HG03060 (cell line): ENCODE measurements at regions not wholly inside any gene's neighbourhood (a gene's known extent, or its start where the extent isn't known, plus 50 kb on each side); places are given as distances from the start of the nearest gene placed in this dataset.

Experiments
- ATAC-seq: cut with Tn5 transposase; IDR thresholded peaks from one replicate; pipeline ENCODE4 v1.9.1; 2021; ENCODE audit warnings: low read depth, moderate number of reproducible peaks; ENCODE audit not compliant: unreplicated experiment

DNA sequence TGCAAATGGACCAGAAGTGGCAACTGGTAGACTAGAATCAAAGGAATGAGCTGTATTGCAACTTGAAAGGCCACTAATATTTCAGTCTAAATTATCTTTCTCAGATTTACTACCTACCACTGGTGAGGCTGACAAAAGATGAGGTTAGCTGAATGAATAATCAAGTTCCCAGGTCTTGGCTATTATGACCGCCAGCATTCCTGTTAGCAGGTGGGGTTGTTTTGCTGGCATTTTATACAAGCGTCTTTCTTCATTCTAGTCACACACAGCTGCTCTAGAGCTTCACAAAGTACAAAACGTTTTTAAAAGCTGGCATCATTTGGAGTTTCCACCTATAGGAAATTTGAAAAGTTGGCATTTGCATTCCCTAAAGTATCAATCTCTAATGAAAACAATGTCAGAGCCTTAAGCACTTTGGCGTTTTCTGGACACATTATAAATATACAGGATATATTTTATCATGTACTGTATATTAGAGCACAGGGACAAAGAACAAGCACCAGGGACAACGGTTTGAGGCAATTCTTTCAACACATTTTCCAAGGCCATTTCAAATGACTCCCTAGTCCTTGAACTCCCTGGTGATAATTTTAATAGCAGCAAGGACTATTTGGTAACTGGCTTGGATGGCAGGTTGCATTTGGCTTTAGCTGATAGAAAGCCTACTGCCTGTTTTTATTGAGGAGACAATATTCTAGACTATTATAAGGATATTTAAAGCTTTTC, 410.2 kb upstream of the CHST9 start:
- ATAC-seq: no peak

DNA sequence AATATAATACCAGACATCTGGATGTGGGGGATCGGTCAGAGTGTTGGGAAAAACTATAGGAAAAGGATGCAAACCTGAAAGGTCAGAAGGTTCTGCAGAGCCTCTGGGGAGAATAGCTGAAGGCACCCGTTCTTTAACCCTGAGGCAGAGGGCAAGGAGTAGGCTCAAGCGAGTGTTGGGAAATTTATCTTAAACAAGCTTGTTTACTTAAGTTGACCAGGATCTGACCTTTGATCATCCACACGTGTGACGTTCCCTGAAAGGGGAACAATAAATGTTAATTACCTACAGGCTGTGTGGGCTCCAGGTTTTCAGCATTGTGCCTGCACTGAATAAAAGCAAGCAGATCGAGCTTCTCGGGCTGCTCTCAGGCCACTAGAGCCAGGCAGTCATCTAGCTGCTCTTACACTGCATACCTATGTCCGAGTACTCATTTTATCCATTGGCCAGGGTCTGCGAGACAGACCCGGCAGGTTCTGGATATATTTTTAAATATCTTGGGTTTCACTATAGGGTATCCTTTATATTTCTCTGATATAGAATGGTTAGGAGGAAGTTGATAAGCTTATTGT, 400.6 kb upstream of the CHST9 start:
- no peak for ATAC-seq

DNA sequence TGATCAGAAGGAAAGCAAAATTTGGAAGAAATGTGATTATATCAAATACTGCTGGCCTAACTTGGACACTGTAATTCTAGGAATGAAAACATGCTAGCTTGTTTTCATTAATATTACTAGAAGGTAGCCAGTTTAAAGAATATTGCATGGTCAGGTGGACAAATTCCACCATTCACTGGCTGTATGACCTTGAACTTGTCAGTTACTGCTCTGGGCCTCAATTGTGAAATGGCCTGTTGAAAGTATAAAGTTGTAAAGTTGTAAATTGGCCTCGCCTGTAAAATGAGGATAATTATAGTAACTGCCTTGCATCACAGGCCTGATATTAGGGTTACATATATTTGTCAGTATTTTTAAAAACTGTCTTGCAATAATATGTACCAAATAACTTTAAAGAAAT, 398.4 kb upstream of the CHST9 start:
- no peak for ATAC-seq

DNA sequence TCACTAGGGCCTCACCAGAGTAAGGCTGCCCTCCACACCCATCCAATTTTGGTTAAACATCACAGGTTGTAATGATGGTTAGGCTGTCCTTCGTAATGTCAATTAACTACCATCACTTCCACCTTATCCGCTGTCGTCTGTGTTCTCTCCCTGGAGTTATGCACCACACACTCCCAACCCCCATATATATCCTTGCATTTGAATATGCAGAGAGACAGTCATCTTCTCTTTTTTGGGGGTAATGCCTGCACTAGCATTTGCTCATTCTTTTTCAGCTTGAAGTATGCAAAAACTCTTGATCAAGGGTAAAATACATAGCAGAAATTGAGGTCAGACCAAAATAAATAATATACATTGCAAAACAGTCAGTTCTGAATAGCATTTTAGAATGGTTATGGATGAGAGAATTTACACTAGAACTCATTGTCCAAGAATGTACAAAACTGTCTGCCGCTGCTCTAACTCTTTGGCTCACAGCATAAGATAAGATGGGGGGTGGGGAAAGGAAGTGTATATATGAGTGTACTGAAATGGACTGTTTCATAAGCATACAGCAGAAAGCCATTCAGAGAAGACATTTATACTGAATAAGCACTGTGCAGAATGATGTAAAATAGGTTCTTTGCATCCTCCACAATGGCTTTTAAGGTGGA, 397.8 kb upstream of the CHST9 start:
- ATAC-seq: no peak

DNA sequence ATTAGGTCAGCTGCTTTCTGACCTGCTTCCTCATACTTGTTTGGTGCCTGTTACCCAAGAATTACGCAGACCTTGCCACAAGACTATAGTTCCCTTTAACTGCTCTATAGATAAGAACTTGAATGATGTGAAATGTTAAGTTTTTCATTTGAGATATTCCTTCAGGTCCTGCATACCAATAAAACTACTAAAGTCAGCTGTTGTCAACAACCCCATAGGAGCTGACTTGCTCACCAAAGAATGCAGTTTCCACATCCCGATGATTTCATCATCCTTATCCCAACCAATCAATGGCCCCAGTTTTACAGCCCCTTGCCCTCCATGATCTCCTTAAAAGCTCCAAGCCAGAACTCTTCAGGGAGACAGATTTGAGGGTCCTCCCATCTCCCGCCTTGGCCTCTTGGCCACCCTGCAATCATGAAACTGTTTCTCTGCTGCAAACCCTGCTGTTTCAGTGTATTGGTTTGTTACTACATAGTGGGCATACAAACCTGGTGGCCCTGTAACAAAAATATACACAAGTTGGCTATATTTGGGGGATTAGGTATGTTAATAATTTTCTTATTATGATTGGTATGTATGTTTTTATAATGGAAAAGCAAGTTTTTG, 396.3 kb upstream of the CHST9 start:
- ATAC-seq: no peak

DNA sequence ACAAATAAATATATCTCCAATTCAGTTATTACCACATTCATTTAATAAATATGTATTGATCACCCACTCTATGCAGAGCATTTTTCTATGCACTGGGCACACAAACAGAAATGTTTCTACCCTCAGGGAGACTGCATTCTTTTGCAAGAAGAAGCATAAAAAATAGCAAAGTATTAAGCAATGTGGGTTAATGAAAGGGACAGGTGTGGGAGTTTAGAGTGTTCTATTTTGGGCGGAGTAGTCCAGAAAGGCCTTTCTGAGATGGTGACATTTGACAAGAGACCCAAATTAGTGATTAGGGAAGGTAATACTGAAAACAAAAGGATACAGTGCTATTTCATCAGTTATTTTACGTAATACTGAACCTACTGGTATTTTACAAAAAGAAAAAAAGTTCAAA, 394.3 kb upstream of the CHST9 start:
- ATAC-seq: no peak

DNA sequence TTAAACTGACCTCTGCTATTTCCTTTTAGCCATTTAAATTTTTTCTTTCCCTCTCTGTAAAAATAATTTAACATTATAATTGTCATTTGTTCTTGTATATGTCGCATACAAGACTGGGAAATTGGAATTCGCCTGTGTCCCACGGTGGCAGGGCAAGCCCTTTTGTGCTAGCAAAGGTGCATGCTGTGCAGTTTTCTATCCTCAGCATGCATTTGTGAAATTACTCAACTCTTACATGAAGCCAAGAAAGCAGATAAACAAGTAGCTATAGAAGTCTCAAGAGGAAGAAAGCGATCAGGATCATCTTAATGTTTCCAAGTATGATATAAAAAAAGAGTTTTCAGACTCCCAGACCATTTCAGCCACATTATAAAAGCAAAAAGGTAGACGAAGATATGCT, 392.6 kb upstream of the CHST9 start:
- no peak for ATAC-seq

DNA sequence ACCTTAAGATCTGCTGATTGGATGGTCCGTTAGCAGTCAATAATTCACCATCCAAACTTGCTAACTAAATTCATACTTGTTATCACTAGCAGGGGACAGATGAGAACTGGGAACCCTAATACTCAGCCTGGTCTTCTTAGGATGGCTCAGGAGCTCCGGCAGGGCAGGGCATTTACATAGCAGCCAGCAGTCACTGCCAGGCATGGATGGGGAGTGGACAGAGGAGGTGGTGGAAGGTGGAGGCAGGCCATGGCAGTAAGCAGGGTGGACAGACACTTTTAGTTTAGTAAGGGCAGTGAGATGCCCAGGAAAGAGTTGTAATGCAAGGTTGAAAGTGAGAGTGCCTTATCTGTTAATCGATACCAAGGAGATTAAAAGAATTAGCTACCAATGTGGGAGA, 392.2 kb upstream of the CHST9 start:
- ATAC-seq: no peak

DNA sequence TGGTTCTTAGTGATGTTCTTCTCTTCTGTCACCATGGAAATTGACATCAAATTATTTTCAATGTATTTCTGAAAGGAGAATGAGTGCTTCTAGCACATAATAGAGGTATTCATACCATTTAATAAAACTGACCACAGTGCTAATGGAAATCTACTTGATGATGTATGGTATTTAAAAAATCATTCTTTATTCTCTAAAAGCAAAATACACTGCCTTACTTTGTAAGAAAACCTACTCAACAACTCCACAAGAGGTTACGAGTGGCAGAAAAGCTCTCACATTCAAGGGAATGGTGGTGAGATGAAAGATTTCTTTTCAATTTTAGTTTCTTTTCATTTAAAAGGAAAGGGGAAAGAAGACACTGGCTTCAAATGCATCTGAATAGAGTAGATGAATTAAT, 382.3 kb upstream of the CHST9 start:
- ATAC-seq: no peak

DNA sequence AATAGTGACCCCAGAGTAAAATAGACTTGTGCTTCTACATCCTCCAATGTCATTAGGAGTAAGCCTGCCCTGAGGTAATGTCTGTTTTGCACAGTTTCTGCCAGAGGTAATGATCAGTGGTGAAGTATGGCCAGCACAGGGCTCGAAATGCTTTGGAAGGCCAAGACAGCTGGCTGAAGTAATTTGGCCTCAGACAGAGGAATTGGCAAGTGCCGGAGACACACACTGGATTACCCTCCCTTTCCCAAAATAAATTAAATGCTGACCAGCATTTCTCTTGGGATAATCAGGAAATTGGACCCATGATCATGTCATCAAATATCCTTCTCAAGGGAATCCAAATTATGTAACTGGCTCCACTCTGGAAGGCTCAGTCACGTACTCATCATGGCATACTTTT, 379.0 kb upstream of the CHST9 start:
- ATAC-seq: no peak

DNA sequence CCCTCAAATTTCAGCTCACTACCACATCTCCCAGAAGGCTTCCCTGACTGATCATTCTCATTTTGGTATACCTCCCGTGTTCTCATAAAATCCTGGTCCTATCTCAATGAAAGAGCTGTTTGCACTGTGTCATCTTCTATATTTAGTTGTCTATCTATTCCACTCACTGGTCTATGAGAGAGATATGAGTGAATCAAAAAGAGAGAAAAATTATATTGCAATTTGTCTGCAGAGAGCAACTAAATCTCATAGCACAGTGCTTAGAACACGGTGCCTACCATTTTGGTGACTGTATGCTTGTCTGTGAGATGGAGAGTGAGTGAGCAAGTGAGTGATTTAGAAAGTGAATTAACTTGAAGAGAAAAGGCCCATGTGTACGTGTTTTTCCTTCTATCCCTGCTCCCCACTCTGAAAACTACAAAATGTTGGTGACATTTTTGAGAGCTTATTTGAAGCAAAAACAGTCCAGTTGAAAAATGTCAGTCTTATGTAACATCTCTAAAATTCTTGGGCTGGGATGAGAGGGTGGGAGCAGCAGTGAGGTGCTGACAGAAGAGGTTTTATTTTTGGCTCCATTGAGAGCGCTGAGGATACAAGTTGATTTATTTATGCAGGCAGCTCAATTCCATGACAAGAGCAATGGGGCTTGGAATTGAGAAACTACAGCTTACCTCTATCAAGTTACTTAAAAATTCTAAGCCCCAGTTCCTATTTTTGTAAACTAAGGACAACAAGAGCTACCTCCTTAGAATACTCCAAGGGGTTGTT, 373.5 kb upstream of the CHST9 start:
- ATAC-seq: no peak

DNA sequence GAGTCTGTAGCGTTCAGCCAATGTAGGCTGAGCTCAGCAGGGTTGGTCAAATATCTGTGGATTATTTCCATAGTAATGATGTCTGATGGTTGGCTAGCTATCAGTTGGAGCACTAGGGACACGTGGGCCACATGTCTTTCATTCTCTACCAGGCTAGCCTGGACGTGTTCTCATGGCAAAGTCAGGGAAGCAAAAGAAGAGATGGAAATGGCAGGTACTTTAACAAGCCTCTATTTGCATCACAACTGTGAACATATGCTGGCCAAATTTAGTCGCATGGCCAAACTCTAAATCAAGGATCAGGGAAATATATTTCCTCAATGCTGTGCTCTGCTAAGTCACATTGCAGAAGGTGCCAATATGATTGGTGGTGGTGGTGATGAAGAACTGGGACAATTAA, 371.6 kb upstream of the CHST9 start:
- ATAC-seq: no peak

DNA sequence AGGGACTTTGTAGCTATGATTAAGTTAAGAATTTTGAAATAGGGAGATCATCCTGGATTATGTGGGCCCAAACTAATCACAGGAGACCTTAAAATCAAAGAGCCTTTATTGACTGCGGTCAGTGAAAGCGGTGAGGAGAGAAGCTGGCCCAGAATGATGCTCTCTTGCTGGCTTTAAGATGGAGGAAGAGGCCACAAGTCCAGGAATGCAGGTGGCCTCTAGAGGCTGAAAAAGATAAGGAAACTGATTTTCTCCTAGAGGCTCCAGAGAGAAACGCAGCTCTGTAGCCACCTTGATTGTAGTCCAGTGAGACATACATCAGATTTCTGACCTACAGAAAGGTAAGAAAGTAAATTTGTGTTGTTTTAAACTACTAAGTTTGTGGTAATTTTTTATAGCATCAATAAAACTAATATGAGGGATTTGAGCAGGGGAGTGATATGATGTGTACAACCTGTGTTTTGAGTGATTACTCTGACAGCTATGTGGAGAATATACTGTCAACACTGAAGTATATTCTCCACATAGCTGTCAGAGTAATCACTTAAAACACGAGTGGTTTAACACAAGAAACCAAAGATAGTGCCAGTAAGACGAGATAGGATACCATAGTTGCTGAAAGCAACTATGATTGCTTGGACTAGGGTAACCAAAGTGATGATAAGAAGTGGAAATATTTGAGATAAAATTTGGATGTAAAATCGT, 364.4 kb upstream of the CHST9 start:
- ATAC-seq: no peak

DNA sequence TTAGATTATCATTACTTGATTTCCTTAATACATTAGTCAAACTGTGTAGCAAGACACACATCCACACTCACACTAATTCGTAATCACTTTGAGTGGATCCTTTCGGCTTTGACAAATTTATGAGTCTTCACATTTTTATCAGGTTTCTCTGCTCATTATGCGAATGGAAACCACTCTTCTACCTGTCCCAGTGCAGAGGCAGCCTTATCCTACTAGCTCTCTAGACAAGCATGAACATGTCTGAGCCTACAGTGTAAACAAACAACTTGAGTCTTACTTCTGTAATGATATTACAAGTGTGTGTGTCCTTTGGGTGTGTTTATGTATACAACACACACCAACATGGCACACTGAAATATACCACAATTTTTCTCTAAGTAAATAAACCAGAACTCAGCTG, 361.9 kb upstream of the CHST9 start:
- no peak for ATAC-seq

DNA sequence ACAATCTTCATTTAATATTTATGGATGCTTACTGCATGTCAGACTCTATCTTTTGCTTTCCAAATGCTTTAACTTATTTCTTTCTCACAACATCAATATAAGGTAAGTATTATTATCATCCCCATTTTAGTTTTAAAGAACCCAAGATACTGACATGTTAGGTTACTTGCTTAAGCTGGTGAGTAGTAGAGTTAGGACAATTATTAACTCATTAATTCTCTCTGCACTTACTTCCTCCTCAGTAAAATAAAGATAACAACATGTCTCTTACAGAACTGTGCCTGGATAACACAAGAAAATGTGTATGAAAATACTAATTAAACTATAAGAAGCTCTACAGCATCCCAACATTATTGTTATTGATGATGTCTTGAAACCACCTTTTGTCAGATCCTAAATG, 359.1 kb upstream of the CHST9 start:
- no peak for ATAC-seq

DNA sequence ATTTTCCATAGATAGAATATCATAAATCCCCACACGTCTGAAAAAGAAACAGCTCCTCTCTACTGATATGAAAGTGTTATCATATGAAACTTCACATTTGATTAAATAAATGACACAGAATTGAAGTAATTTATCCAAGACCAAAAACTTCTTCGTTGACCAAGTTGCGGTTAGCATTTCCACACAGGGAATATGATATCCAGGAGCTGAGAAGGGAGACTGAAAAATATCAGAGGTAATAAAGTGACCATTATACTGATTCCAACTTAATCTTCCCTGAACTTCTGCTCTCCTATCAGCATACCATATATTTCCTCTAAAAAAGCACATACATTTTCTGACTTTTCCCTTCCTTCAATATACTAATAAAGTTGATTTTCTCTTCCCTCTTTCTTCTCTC, 356.2 kb upstream of the CHST9 start:
- ATAC-seq: no peak

DNA sequence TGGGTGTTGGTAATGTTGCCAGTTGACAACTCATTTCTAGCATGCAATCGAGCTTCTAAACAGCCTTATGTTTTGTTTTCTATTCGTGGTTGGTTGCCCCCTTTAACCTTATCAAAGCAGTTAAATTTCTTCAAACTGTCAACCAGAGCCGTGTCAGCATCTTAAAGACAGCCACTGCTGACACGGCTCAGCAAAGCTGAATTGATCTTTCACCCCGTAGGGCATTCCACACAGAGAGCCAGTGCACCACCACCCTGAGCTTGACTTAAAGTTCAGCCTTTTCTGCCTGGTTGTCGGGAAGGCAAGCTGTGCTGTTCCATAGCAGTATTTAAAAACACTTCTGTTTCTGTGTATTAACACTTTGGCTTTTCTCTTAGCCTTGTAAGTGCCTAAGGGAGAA, 355.0 kb upstream of the CHST9 start:
- ATAC-seq: no peak

DNA sequence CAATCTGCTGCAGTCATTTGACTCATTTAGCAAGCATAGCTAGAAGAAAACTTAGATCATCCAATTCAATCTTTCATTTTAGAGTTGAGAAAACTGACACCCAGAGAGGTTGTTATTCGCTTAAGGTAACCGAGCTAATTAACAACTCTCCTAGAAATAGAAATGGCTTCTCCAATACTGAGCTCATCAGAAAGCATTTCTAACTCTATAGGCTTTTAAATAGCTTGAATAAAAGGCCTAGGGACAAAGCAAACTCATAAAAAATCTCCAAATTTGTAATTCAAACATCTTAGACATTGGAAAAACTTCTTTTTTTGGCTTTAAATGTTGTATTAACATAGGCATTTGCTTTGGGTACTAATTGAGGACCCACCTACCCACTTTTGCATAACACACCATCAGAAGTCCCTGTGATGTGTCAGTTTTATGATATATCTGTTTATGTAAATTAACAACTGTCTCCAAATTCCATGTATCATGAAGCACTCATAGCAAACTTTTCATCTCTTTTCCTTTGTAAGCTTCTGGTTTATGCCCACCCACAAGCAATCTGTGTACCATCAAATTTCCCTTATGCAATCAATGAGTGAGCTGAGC, 343.9 kb upstream of the CHST9 start:
- no peak for ATAC-seq

DNA sequence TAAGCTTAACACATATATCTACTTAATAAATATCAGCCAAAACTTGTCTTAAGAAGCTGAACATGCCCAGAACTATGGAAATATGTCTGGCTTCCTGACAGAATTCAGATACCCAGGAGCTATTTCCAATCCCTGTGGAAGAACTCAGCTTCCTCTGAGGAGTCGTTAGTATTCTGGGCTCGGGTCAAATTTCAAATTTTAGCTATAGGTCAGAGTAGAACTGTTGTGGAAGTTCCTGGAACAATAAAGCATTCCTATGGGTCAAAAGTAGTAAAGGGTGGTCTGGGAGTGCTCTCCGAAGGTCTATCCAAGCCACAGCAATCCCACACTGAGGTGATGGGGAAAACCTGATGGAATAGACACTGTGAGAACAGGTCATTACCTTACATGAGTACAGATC, 342.7 kb upstream of the CHST9 start:
- no peak for ATAC-seq

DNA sequence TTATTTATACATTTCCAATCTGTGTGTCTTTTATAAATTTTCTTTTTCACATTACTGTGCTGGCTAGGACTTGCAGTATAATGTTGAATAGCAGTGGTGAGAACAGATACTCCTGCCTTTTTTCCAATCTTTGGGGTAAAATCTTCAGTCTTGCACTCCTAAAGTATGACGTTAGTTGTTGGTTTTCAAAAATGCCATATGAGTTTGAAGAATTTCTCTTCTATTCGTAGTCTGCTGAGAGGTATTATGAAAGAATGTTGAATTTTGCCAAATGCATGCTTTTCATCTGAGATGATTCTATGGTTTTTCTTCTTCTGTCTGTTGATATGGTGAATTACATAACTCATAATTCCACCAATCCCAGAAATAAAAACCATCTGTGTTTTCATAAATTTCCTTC, 335.3 kb upstream of the CHST9 start:
- ATAC-seq: no peak
